Retinal pigment epithelial cell (primary cell): ENCODE measurements at regions not wholly inside any gene's neighbourhood (a gene's known extent, or its start where the extent isn't known, plus 50 kb on each side); places are given as distances from the start of the nearest gene placed in this dataset.
"Not testable (repeated sequence)": the region's sequence is repeated elsewhere in the genome, so short reads cannot be mapped to it uniquely, and the experiment has no call there.

Source experiments
- DNase-seq: peaks from one replicate; pipeline ENCODE4 v3.0.0-alpha.2; 2010; ENCODE audit warnings: low read depth
- H3K4me3 ChIP-seq: 2 replicates; pipeline ENCODE4 v1.5.1; 2011; ENCODE audit warnings: mild to moderate bottlenecking, low read length, control low read depth, moderate library complexity
- TF ChIP-seq, protein P1 (sequence below): conservative IDR thresholded peaks from 2 replicates; pipeline ENCODE4 v1.5.1; 2011; ENCODE audit warnings: low read depth, low read length, control low read depth, inconsistent platforms

GRCh38 chr20:1845163-1845523 lies 50.1 kb upstream of the SIRPA start:
- H3K4me3 ChIP-seq: no peak overlapping the region
- TF ChIP-seq, protein P1, sequence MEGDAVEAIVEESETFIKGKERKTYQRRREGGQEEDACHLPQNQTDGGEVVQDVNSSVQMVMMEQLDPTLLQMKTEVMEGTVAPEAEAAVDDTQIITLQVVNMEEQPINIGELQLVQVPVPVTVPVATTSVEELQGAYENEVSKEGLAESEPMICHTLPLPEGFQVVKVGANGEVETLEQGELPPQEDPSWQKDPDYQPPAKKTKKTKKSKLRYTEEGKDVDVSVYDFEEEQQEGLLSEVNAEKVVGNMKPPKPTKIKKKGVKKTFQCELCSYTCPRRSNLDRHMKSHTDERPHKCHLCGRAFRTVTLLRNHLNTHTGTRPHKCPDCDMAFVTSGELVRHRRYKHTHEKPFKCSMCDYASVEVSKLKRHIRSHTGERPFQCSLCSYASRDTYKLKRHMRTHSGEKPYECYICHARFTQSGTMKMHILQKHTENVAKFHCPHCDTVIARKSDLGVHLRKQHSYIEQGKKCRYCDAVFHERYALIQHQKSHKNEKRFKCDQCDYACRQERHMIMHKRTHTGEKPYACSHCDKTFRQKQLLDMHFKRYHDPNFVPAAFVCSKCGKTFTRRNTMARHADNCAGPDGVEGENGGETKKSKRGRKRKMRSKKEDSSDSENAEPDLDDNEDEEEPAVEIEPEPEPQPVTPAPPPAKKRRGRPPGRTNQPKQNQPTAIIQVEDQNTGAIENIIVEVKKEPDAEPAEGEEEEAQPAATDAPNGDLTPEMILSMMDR: no peak
- no peak for DNase-seq

DNA sequence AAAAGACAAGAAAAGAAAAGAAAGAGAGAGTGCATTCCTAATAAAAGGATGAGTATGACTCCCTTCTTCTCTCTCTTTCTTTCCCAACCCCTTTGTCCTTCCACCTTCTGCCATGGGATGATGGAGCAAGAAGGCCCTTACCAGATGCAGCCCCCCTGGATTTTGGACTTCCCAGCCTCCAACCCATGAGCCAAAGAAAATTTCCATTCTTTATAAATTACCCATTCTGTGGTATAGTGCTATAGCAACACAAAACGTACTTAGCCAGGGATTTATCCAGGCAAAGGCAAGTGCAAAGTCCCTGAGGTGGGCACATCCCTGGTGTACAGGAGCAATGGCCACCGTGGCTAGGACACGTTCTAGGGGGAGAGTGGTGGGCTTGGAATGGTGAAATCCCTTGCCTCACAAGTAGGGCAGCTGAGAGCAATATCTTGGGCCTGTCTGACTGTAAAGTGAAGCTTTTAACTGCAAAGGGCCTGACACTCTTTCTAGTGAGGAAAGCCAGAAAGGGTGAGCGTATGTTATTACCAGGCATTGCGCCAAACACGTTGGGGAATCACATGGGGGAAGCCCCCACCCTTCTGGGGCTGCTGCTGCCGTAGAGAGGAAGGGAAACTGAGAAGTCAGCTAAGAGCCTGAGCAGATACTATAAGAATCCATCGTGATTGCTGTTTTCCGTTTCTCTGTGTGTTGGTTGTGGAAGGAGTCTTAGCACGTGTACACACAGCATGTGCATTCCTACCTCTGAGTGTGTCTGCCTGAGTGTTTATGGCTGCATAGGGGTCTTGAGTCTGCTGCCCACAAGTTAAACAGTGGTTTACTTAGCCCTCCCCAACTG lies 50.7 kb upstream of the SIRPA start:
- TF ChIP-seq, protein P1: no peak
- no peak for DNase-seq

GRCh38 chr20:1842281-1842680 lies 52.9 kb upstream of the SIRPA start:
- no peak for DNase-seq
- TF ChIP-seq, protein P1: no peak
- no peak overlapping the region for H3K4me3 ChIP-seq

More for the DNA sequence above, 50.7 kb upstream of the SIRPA start:
- no peak overlapping the region for H3K4me3 ChIP-seq

DNA sequence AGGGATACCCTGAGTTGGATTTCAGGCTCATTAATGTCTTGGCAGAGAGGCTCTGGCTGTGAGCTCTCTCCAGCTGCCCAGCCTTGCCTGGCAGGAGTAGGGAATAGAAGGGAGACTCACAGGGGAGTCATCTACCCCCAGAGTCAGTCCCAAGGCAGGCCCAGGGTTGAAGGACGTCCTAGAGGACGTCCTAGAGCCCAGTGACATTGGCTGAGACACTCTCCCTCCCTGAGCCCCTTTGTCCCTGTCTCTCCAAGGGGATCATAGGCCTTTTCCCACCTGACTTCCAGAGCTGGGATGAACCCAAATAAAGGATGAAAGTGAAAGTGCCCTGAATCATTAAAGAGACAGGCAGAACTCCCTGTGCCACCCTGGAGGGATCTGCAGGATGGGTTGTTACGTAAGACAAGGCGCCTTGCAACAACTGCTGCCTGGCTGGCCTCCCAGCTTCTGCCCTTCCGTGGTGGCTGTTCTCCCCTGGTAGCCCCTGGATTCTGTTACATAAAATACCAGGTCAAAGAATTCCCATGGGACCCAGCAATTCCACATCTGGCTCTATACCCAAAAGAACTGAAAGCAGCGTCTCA lies 53.6 kb upstream of the SIRPA start:
- DNase-seq: no peak
- TF ChIP-seq, protein P1: no peak
- H3K4me3 ChIP-seq: no peak overlapping the region

- DNase-seq: no peak
- H3K4me3 ChIP-seq: no peak overlapping the region
- TF ChIP-seq, protein P1: no peak
Measured at GRCh38 chr20:1840817-1841553, 54.2 kb upstream of the SIRPA start.

GRCh38 chr20:1839376-1840317 lies 55.6 kb upstream of the SIRPA start:
- not testable (repeated sequence) for H3K4me3 ChIP-seq, DNase-seq
